ENCODE measurements at regions not wholly inside any gene's neighbourhood (a gene's known extent, or its start where the extent isn't known, plus 50 kb on each side); places are given as distances from the start of the nearest gene placed in this dataset.

GRCh38 chr7:131203291-131203976 is 124.2 kb upstream of the MKLN1 start:
- DNase-seq = no peak

- no peak for DNase-seq
Measured at GRCh38 chr7:131208777-131209176, 118.9 kb upstream of the MKLN1 start.

- no peak for DNase-seq
Measured at GRCh38 chr7:131210618-131211017, 117.1 kb upstream of the MKLN1 start.

GRCh38 chr7:131211500-131211899 is 116.2 kb upstream of the MKLN1 start:
- no peak for DNase-seq

GRCh38 chr7:131212114-131212513 is 115.6 kb upstream of the MKLN1 start:
- no peak for DNase-seq

- no peak for DNase-seq
Measured at GRCh38 chr7:131218727-131219128, 108.9 kb upstream of the MKLN1 start.

GRCh38 chr7:131219312-131220041 is 108.2 kb upstream of the MKLN1 start:
- DNase-seq = no peak

GRCh38 chr7:131221061-131221460 is 106.6 kb upstream of the MKLN1 start:
- no peak for DNase-seq

- no peak for DNase-seq
Measured at GRCh38 chr7:131222171-131222570, 105.5 kb upstream of the MKLN1 start.

GRCh38 chr7:131223151-131223550 is 104.5 kb upstream of the MKLN1 start:
- DNase-seq = no peak

- DNase-seq = no peak
Measured at GRCh38 chr7:131224996-131225395, 102.7 kb upstream of the MKLN1 start.

- DNase-seq = no peak
Measured at GRCh38 chr7:131225619-131226513, 101.8 kb upstream of the MKLN1 start.

- DNase-seq = no peak
Measured at GRCh38 chr7:131226514-131226865, 101.2 kb upstream of the MKLN1 start.

GRCh38 chr7:131231381-131232220 is 96.1 kb upstream of the MKLN1 start:
- DNase-seq = no peak

- DNase-seq = no peak
Measured at GRCh38 chr7:131232768-131233167, 94.9 kb upstream of the MKLN1 start.

- no peak for DNase-seq
Measured at GRCh38 chr7:131233193-131233592, 94.5 kb upstream of the MKLN1 start.

- DNase-seq = no peak
Measured at GRCh38 chr7:131234719-131235488, 92.8 kb upstream of the MKLN1 start.

- no peak for DNase-seq
Measured at GRCh38 chr7:131235489-131236317, 92.0 kb upstream of the MKLN1 start.

- no peak for DNase-seq
Measured at GRCh38 chr7:131236318-131236672, 91.4 kb upstream of the MKLN1 start.

- no peak for DNase-seq
Measured at GRCh38 chr7:131238347-131238931, 89.2 kb upstream of the MKLN1 start.

GRCh38 chr7:131241386-131241785 is 86.3 kb upstream of the MKLN1 start:
- DNase-seq = no peak
